ENCODE measurements at regions not wholly inside any gene's neighbourhood (a gene's known extent, or its start where the extent isn't known, plus 50 kb on each side); places are given as distances from the start of the nearest gene placed in this dataset.

- intact Hi-C loops (cut with DNase I) = no loop called here
- DNase-seq (ENCODE audit: extremely low spot score in 2 of 2) = no peak
- Histone ChIP-seq H3K4me3 (no peak overlapping the region), H3K27me3 (no peaks in the 10 kb centered on the region), H3K4me1 (peaks cover 16% of the 10 kb centered on the region), H3K9me3 (no peaks in the 10 kb centered on the region), H3K36me3 (no peaks in the 10 kb centered on the region), H3K27ac (no peak overlapping the region)
- no peak for TF ChIP-seq CTCF (IDR thresholded peaks at IDR 0.05)
- no peak for TF ChIP-seq POLR2AphosphoS5 (IDR thresholded peaks at IDR 0.05; ENCODE audit: insufficient read depth in 1 of 2, low read depth in 1 of 2)
- TF ChIP-seq POLR2A (IDR thresholded peaks at IDR 0.05) = no peak
Measured at GRCh38 chr20:47950124-47950912, 165.0 kb upstream of the SULF2 start.

- intact Hi-C loops (cut with DNase I) = no loop called here
Measured at GRCh38 chr20:47949230-47949629, 163.9 kb upstream of the SULF2 start.

GRCh38 chr20:47944682-47945081 is 159.4 kb upstream of the SULF2 start:
- no peaks in the 10 kb centered on the region for H3K27me3 ChIP-seq
- intact Hi-C loops (cut with DNase I) = no loop called here
- H3K4me3 ChIP-seq = no peak overlapping the region
- no peak overlapping the region for H3K27ac ChIP-seq
- TF ChIP-seq POLR2AphosphoS5 (IDR thresholded peaks at IDR 0.05; ENCODE audit: insufficient read depth in 1 of 2, low read depth in 1 of 2) = no peak
- no peak for TF ChIP-seq POLR2A (IDR thresholded peaks at IDR 0.05)
- no peak for TF ChIP-seq CTCF (IDR thresholded peaks at IDR 0.05)
- H3K4me1 ChIP-seq = no peaks in the 10 kb centered on the region
- H3K9me3 ChIP-seq = no peaks in the 10 kb centered on the region
- DNase-seq (ENCODE audit: extremely low spot score in 2 of 2) = no peak
- H3K36me3 ChIP-seq = no peaks in the 10 kb centered on the region

More at GRCh38 chr20:47949230-47949629, 163.9 kb upstream of the SULF2 start:
- Histone ChIP-seq H3K27me3 (no peaks in the 10 kb centered on the region), H3K4me1 (peaks cover 16% of the 10 kb centered on the region), H3K36me3 (no peaks in the 10 kb centered on the region), H3K9me3 (no peaks in the 10 kb centered on the region), H3K27ac (no peak overlapping the region), H3K4me3 (no peak overlapping the region)
- no peak for DNase-seq (ENCODE audit: extremely low spot score in 2 of 2)
- no peak for TF ChIP-seq POLR2A (IDR thresholded peaks at IDR 0.05)

GRCh38 chr20:47941869-47942268 is 156.6 kb upstream of the SULF2 start:
- TF ChIP-seq CTCF (IDR thresholded peaks at IDR 0.05) = no peak
- TF ChIP-seq POLR2AphosphoS5 (IDR thresholded peaks at IDR 0.05; ENCODE audit: insufficient read depth in 1 of 2, low read depth in 1 of 2) = no peak
- TF ChIP-seq POLR2A (IDR thresholded peaks at IDR 0.05) = no peak
- intact Hi-C loops (cut with DNase I) = no loop called here

GRCh38 chr20:47940101-47940813 is 155.0 kb upstream of the SULF2 start:
- H3K27me3 ChIP-seq = no peaks in the 10 kb centered on the region
- intact Hi-C loops (cut with DNase I) = no loop called here
- H3K4me3 ChIP-seq = no peak overlapping the region
- H3K9me3 ChIP-seq = no peaks in the 10 kb centered on the region
- H3K27ac ChIP-seq = no peak overlapping the region
- TF ChIP-seq POLR2A (IDR thresholded peaks at IDR 0.05) (no peak), POLR2AphosphoS5 (IDR thresholded peaks at IDR 0.05; ENCODE audit: insufficient read depth in 1 of 2, low read depth in 1 of 2) (no peak), CTCF (IDR thresholded peaks at IDR 0.05) (no peak)
- no peak for DNase-seq (ENCODE audit: extremely low spot score in 2 of 2)
- no peaks in the 10 kb centered on the region for H3K36me3 ChIP-seq
- H3K4me1 ChIP-seq = no peaks in the 10 kb centered on the region

More at GRCh38 chr20:47941869-47942268, 156.6 kb upstream of the SULF2 start:
- no peak for DNase-seq (ENCODE audit: extremely low spot score in 2 of 2)
- Histone ChIP-seq H3K4me1 (no peaks in the 10 kb centered on the region), H3K36me3 (no peaks in the 10 kb centered on the region), H3K4me3 (no peak overlapping the region), H3K27ac (no peak overlapping the region), H3K27me3 (no peaks in the 10 kb centered on the region), H3K9me3 (no peaks in the 10 kb centered on the region)
